GM12891 (cell line): ENCODE measurements at regions not wholly inside any gene's neighbourhood (a gene's known extent, or its start where the extent isn't known, plus 50 kb on each side); places are given as distances from the start of the nearest gene placed in this dataset.

Experiments
- PAX5 ChIP-seq: IDR thresholded peaks from 2 replicates; pipeline ENCODE4 v1.6.1; 2011; ENCODE audit warnings: low read length, moderate library complexity, mild to moderate bottlenecking; ENCODE audit not compliant: insufficient read depth, severe bottlenecking
- POLR2A ChIP-seq: IDR thresholded peaks from 2 replicates; pipeline ENCODE4 v1.6.1; 2011; ENCODE audit warnings: low read depth, low read length, control low read depth
- POLR2AphosphoS5 ChIP-seq: IDR thresholded peaks from 2 replicates; pipeline ENCODE4 v1.6.1; 2011; ENCODE audit warnings: low read depth, low read length, control low read depth
- POU2F2 ChIP-seq: IDR thresholded peaks from 2 replicates; pipeline ENCODE4 v1.6.1; 2011; ENCODE audit warnings: low read depth, mild to moderate bottlenecking, control low read depth, low read length, moderate library complexity
- SPI1 ChIP-seq: IDR thresholded peaks from 2 replicates; pipeline ENCODE4 v1.6.1; 2011; ENCODE audit warnings: low read depth, low read length, control low read depth
- TAF1 ChIP-seq: IDR thresholded peaks from 2 replicates; pipeline ENCODE4 v1.6.1; 2011; ENCODE audit warnings: low read depth, low read length, control low read depth

DNA sequence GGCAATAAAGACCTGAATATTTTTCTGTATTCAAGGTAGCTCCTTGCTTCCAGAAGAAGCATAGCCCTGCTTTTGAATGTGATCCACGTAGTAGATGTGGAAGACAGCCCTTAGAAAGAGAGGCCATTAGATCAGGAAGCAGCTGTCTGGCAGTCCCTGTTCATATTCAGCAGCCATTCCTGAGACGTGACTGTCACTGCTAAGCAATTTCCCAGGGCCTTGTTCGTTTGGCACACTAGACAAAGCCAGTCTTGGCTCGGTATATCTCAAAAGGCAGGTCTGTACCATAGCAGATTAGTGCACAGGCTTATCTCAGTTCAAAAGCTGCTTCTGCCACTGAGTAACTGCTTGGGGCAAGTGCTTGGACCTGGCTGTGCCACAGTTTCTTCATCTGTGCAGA, 287.8 kb upstream of the MCTP2 start:
- TF ChIP-seq TAF1 (no peak), POLR2A (no peak), POLR2AphosphoS5 (no peak), SPI1 (no peak), POU2F2 (no peak), PAX5 (no peak)
